22Rv1 (cell line): ENCODE measurements at regions not wholly inside any gene's neighbourhood (a gene's known extent, or its start where the extent isn't known, plus 50 kb on each side); places are given as distances from the start of the nearest gene placed in this dataset.

ENCODE experiments used
- CTCF ChIP-seq: fragments of 450-650 bp; IDR thresholded peaks from 2 replicates; pipeline ENCODE4 v1.5.1; 2017; ENCODE audit warnings: mild to moderate bottlenecking
- ZFX ChIP-seq: fragments of 450-650 bp; IDR thresholded peaks from 2 replicates; pipeline ENCODE4 v1.6.1; 2017; ENCODE audit warnings: antibody characterized with exemption, borderline replicate concordance

GRCh38 chr9:126057121-126057825 lies 269.4 kb upstream of the MVB12B start:
- TF ChIP-seq CTCF = no peak
- no peak for TF ChIP-seq ZFX
